ENCODE measurements at regions not wholly inside any gene's neighbourhood (a gene's known extent, or its start where the extent isn't known, plus 50 kb on each side); places are given as distances from the start of the nearest gene placed in this dataset.

DNA sequence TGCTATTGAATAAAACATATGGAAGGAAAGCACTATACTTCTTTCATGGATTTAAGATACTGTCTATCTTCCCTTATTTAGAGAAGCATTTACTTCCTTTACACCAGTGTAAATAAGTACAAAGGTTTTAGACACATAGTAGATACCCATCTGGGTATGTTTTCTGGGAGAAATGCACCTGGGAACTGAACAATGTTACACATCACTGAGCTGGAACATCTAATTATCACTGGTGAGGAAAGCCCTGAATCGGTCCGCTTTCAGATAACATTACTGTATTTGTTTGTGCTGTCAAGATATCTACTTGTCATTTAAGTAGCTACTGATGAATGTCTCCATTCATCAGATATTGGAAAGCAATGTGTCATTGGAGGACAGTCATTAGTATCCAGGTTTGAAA lies 964.7 kb upstream of the PTPRD start:
- no peak for TF ChIP-seq POLR2A (IDR thresholded peaks at IDR 0.05)
- TF ChIP-seq, protein P1, sequence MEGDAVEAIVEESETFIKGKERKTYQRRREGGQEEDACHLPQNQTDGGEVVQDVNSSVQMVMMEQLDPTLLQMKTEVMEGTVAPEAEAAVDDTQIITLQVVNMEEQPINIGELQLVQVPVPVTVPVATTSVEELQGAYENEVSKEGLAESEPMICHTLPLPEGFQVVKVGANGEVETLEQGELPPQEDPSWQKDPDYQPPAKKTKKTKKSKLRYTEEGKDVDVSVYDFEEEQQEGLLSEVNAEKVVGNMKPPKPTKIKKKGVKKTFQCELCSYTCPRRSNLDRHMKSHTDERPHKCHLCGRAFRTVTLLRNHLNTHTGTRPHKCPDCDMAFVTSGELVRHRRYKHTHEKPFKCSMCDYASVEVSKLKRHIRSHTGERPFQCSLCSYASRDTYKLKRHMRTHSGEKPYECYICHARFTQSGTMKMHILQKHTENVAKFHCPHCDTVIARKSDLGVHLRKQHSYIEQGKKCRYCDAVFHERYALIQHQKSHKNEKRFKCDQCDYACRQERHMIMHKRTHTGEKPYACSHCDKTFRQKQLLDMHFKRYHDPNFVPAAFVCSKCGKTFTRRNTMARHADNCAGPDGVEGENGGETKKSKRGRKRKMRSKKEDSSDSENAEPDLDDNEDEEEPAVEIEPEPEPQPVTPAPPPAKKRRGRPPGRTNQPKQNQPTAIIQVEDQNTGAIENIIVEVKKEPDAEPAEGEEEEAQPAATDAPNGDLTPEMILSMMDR (IDR thresholded peaks at IDR 0.05): no peak

DNA sequence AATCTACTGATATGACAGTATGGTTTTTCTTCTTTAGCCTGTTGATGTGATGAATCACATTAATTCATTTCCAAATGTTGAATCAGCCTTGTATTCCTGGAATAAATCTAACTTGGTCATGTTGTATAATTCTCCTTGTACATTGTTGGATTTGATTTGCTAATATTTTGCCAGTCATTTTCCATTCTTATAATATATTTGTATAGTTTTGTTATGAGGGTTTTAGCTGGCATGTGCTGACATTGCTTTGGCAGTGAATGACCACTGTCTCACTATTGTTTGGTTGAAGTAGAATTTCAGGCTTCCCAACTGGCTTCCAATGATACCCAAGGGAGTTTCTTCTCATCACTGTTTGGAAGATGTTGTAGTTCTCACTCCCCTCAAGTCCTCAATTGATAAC lies 983.0 kb upstream of the PTPRD start:
- no peak for TF ChIP-seq POLR2A (IDR thresholded peaks at IDR 0.05)
- TF ChIP-seq, protein P1 (IDR thresholded peaks at IDR 0.05): no peak
- H3K9me3 ChIP-seq: peaks cover 0 to 4% (median 0%) of the 10 kb centered on the region in 4 donors
- H3K36me3 ChIP-seq: no peaks in the 10 kb centered on the region
- no peak overlapping the region for H3K27ac ChIP-seq
- H3K27me3 ChIP-seq: no peaks in the 10 kb centered on the region
- no peaks in the 10 kb centered on the region for H3K4me1 ChIP-seq
- H3K4me3 ChIP-seq: no peak overlapping the region
- no peak for DNase-seq

More for the DNA sequence above, 964.7 kb upstream of the PTPRD start:
- no peaks in the 10 kb centered on the region for H3K36me3 ChIP-seq
- no peaks in the 10 kb centered on the region for H3K9me3 ChIP-seq
- H3K27ac ChIP-seq: no peak overlapping the region
- no peaks in the 10 kb centered on the region for H3K4me1 ChIP-seq
- no peak overlapping the region for H3K4me3 ChIP-seq
- H3K27me3 ChIP-seq: no peaks in the 10 kb centered on the region
- DNase-seq: no peak

DNA sequence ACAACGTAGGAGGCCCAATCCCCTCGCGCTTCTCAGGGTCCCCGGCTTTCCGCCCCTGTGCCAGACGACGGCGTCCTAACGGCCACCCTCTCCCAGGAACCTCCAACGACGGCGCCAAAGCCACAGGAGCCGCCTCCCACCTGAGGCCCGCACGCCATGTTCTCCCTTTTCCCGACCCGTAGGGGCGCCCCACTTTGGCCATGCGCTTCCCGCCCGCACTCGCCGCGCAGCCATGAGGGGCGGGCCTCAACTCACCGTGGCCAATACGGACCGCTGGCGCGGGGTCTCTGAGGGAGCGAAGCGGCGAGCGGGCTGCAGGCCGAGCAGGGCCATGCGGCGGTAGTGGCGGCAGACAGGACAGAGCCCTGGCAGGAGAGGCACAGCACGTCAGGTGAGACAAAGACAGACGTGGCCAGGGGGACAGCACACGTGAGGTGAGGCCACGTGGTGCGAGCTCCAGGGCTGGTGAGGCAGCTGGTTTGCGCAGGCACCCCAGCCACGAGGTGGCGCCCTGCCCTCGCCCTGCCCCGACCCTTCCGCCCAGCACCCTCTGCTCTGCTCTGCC lies 1005.5 kb upstream of the PTPRD start:
- H3K27me3 ChIP-seq: no peaks in the 10 kb centered on the region
- no peak overlapping the region for H3K27ac ChIP-seq
- H3K9me3 ChIP-seq: no peaks in the 10 kb centered on the region
- H3K4me1 ChIP-seq: no peaks in the 10 kb centered on the region
- TF ChIP-seq, protein P1 (IDR thresholded peaks at IDR 0.05): no peak
- TF ChIP-seq POLR2A (IDR thresholded peaks at IDR 0.05): no peak
- H3K36me3 ChIP-seq: no peaks in the 10 kb centered on the region
- H3K4me3 ChIP-seq: no peak overlapping the region
- DNase-seq: no peak

- Histone ChIP-seq H3K27me3 (no peaks in the 10 kb centered on the region), H3K36me3 (no peaks in the 10 kb centered on the region), H3K4me3 (no peak overlapping the region), H3K9me3 (no peaks in the 10 kb centered on the region), H3K27ac (no peak overlapping the region), H3K4me1 (no peaks in the 10 kb centered on the region)
- TF ChIP-seq POLR2A (IDR thresholded peaks at IDR 0.05): no peak
- TF ChIP-seq, protein P1 (IDR thresholded peaks at IDR 0.05): no peak
- no peak for DNase-seq
These were observed 1019.9 kb upstream of the PTPRD start for GRCh38 chr9:11632691-11633090.

- Histone ChIP-seq H3K9me3 (no peaks in the 10 kb centered on the region), H3K4me1 (no peaks in the 10 kb centered on the region), H3K27ac (no peak overlapping the region), H3K36me3 (no peaks in the 10 kb centered on the region), H3K4me3 (no peak overlapping the region), H3K27me3 (no peaks in the 10 kb centered on the region)
- TF ChIP-seq, protein P1 (IDR thresholded peaks at IDR 0.05): no peak
- TF ChIP-seq POLR2A (IDR thresholded peaks at IDR 0.05): no peak
- no peak for DNase-seq
These were observed 1034.0 kb upstream of the PTPRD start for GRCh38 chr9:11646831-11647230.

GRCh38 chr9:11653867-11654266 lies 1039.3 kb upstream of the TYRP1 start:
- H3K27me3 ChIP-seq: no peaks in the 10 kb centered on the region
- TF ChIP-seq, protein P1 (IDR thresholded peaks at IDR 0.05): no peak
- no peak for TF ChIP-seq POLR2A (IDR thresholded peaks at IDR 0.05)
- no peak overlapping the region for H3K27ac ChIP-seq
- no peaks in the 10 kb centered on the region for H3K4me1 ChIP-seq
- H3K9me3 ChIP-seq: no peaks in the 10 kb centered on the region
- DNase-seq: no peak
- H3K4me3 ChIP-seq: no peak overlapping the region
- no peaks in the 10 kb centered on the region for H3K36me3 ChIP-seq
